ENCODE measurements at regions not wholly inside any gene's neighbourhood (a gene's known extent, or its start where the extent isn't known, plus 50 kb on each side); places are given as distances from the start of the nearest gene placed in this dataset.

DNA sequence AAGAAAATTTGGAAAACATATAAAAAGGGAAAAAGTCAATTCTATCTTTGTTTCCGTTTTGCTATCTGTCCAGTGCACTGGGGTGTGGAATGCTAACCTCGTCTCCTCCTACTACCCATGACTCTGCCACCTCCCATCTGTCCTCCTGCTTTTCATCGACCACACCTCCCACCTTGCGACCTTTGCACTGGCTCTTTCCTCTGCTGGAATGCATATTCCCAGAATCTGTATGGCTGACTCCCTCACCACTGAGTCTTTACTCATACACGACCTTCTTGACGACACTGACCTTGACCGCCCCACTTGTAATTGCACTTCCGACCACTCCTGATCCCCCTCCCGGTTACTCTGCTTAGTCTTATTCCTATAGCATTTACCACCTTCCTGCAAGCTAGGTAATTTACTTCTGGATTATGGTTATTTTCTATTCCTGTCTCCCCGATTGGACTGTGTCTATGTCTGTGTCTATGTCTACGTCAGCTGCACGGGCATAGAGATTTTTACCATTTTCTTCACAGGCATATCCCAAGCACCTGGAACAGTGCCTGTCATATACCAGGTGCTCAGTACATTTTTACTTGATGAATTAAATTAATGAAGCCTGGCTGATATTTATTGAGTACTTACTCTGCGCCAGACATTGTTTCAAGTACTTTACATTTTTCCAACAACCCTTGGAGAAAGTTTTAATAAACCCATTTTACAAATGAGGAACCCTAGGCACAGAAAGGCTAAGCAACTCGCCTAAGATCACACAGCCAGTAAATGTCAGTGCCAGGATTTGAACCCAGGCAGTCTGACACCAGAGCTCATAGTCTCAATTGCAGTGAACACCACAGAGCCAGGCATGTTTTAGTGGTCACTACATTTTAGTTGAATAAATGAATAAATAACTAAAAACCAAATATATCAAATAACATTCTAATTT is 54.0 kb upstream of the SLC22A11 start:
- Mint-ChIP-seq H3K36me3 (ENCODE audit: low read depth) (peaks cover 6% of the 10 kb centered on the region), H3K27me3 (ENCODE audit: low read depth) (peaks cover 32% of the 10 kb centered on the region), H3K27ac (ENCODE audit: unreplicated experiment) (no peak overlapping the region), H3K9me3 (ENCODE audit: low read depth) (peaks cover 19% of the 10 kb centered on the region), H3K4me3 (ENCODE audit: unreplicated experiment) (no peak overlapping the region), H3K4me1 (ENCODE audit: low read depth) (no peaks in the 10 kb centered on the region)
- no peak for DNase-seq (ENCODE audit: low spot score)
- TF ChIP-seq, protein P1, sequence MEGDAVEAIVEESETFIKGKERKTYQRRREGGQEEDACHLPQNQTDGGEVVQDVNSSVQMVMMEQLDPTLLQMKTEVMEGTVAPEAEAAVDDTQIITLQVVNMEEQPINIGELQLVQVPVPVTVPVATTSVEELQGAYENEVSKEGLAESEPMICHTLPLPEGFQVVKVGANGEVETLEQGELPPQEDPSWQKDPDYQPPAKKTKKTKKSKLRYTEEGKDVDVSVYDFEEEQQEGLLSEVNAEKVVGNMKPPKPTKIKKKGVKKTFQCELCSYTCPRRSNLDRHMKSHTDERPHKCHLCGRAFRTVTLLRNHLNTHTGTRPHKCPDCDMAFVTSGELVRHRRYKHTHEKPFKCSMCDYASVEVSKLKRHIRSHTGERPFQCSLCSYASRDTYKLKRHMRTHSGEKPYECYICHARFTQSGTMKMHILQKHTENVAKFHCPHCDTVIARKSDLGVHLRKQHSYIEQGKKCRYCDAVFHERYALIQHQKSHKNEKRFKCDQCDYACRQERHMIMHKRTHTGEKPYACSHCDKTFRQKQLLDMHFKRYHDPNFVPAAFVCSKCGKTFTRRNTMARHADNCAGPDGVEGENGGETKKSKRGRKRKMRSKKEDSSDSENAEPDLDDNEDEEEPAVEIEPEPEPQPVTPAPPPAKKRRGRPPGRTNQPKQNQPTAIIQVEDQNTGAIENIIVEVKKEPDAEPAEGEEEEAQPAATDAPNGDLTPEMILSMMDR (IDR thresholded peaks at IDR 0.05), result no peak

DNA sequence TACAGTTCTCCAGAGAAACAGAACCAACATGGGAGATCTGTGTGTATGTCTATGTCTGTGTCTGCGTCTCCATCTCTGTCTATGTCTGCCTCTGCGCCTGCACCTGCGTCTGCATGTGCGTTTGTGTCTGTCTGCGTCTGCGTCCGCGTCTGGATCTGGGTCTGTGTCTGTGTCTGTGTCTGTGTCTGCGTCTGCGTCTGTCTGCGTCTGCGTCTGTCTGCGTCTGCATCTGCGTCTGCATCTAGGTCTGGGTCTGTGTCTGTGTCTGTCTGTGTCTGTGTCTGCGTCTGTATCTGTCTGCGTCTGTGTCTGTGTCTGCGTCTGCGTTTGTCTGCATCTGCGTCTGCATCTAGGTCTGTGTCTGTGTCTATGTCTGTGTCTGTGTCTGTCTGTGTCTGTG is 53.1 kb upstream of the SLC22A11 start:
- Mint-ChIP-seq H3K36me3 (ENCODE audit: low read depth) (peaks cover 6% of the 10 kb centered on the region), H3K27ac (ENCODE audit: unreplicated experiment) (no peak overlapping the region), H3K9me3 (ENCODE audit: low read depth) (peaks cover 19% of the 10 kb centered on the region), H3K27me3 (ENCODE audit: low read depth) (peaks cover 40% of the 10 kb centered on the region), H3K4me1 (ENCODE audit: low read depth) (no peaks in the 10 kb centered on the region), H3K4me3 (ENCODE audit: unreplicated experiment) (no peak overlapping the region)
- no peak for DNase-seq (ENCODE audit: low spot score)
- TF ChIP-seq, protein P1 (IDR thresholded peaks at IDR 0.05), result no peak

DNA sequence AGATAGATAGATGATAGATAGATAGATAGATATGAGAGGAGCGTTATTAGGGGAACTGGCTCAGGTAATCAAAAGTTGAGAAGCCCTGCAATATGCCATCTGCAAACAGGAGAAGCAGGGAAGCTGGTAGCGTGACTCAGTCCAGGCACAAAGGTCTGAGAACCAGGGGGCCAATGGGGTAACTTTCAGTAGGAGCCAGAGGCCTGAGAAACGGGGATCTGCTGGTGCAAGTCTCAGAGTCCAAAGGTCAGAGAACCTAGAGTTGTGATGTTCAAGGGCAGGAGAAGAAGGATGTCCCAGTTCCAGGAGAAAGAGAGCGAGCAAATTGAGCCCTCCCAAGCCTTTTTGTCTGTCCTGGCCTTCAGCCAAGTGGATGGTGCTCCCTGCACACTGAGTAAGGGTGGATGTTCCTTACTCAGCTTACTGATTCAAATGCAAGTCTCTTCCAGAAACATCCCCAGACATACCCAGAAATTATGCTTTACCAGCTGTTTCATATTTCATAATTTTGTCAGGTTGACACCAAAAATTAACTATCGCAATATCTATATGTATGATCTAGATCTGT is 52.5 kb upstream of the SLC22A11 start:
- Mint-ChIP-seq H3K36me3 (ENCODE audit: low read depth) (peaks cover 6% of the 10 kb centered on the region), H3K9me3 (ENCODE audit: low read depth) (peaks cover 17% of the 10 kb centered on the region), H3K27me3 (ENCODE audit: low read depth) (peaks cover 41% of the 10 kb centered on the region), H3K4me3 (ENCODE audit: unreplicated experiment) (no peak overlapping the region), H3K27ac (ENCODE audit: unreplicated experiment) (no peak overlapping the region), H3K4me1 (ENCODE audit: low read depth) (no peaks in the 10 kb centered on the region)
- TF ChIP-seq, protein P1 (IDR thresholded peaks at IDR 0.05), result no peak
- no peak for DNase-seq (ENCODE audit: low spot score)

DNA sequence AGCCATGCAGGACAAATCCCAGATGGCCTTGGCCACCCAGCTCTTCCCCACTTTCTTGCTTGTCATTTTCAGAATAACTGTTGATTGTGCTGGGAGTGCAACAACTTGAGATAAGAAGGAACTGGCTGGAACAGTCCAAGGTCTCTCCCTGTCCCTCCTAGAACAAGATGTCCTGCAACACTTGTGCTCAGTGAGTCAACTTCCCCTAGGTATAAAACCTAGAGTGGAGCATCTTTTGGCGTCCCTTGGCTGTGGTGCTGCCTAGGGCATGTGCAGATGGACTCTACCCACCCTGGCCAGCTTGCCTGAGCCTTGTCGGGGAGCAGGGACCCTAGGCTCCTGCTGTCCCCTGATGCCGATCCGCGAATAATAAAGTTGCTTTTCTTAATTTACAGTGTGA is 50.7 kb upstream of the SLC22A11 start:
- no peak overlapping the region for H3K27ac Mint-ChIP-seq (ENCODE audit: unreplicated experiment)
- H3K36me3 Mint-ChIP-seq (ENCODE audit: low read depth), result peaks cover 6% of the 10 kb centered on the region
- peaks cover 17% of the 10 kb centered on the region for H3K9me3 Mint-ChIP-seq (ENCODE audit: low read depth)
- no peak for DNase-seq (ENCODE audit: low spot score)
- TF ChIP-seq, protein P1 (IDR thresholded peaks at IDR 0.05), result no peak
- no peak overlapping the region for H3K4me3 Mint-ChIP-seq (ENCODE audit: unreplicated experiment)
- peaks cover 35% of the 10 kb centered on the region for H3K27me3 Mint-ChIP-seq (ENCODE audit: low read depth)
- no peaks in the 10 kb centered on the region for H3K4me1 Mint-ChIP-seq (ENCODE audit: low read depth)

All from chondrocyte (in vitro differentiated cells).